ENCODE measurements at regions not wholly inside any gene's neighbourhood (a gene's known extent, or its start where the extent isn't known, plus 50 kb on each side); places are given as distances from the start of the nearest gene placed in this dataset.
"Not testable (repeated sequence)": the region's sequence is repeated elsewhere in the genome, so short reads cannot be mapped to it uniquely, and the experiment has no call there.

GRCh38 chr13:79887278-79887677 lies 406.3 kb downstream of the NDFIP2 start:
- not testable (repeated sequence) for TF ChIP-seq CTCF, POLR2A, POLR2AphosphoS5 (IDR thresholded peaks at IDR 0.05)

All from breast epithelium (tissue), 3 donors.